Occipital lobe (tissue), 1 donor: ENCODE measurements at regions not wholly inside any gene's neighbourhood (a gene's known extent, or its start where the extent isn't known, plus 50 kb on each side); places are given as distances from the start of the nearest gene placed in this dataset.

ENCODE experiments used
- DNase-seq: peaks from one replicate; lab custom pipeline; 2025; lab: John Stamatoyannopoulos, UW

DNA sequence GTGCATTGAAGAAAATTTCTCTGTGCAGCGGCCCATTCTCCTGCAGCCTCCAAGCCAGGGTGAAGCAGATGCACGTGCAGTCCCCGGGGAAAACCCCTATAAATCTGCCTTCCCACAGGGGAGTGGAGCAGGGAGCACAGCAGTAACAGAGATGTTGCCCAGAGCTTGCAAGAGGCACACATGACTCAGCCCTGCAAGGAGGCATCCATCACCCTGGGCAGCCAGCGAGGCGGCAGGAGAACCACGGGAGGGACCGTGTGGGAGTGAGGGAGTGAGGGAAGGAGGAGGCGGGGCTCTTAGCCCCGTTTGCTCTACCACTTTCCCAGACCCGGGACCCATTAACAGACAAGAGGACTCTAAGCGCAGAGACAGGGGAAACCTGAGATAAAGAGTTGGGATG lies 96.2 kb upstream of the ARAP3 start:
- peak; percentile 74 for DNase-seq

DNA sequence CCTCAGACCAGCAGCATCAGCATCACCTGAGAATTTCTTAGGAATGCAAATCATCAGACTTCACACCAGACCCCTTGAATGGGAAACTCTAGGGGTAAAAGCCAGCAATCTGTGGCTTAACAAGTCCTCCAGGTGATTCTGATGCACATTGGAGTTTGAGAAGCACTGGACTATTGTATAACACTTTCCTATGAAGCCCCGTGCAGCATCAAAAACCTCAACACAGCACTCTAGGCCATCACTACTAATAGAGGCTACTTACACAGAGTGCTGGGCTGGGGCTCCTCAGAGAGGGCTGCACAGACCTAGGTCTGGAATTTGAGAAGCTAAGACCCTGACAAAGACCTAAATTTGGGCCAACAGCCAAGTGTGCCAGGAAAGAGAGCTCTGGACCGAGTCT lies 95.7 kb upstream of the ARAP3 start:
- DNase-seq: no peak

DNA sequence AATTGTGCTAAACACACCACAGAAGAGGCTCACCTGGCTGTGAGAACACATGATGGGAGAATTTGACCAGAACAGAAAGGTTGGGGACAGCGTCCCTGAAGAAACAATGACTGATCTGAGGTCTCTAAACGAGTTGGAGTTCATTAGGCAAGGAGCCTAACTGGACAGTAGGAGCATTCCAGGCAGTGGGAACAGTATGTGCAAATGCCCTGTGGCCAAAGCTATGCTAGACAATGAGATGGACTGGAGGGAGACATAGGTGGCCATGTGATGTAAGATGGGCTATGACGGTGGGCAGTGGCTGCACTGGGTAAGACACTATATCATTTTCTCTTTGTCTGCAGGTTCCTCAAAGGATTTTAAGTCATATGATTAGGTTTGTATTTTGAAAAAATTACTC lies 95.1 kb upstream of the ARAP3 start:
- DNase-seq: no peak

DNA sequence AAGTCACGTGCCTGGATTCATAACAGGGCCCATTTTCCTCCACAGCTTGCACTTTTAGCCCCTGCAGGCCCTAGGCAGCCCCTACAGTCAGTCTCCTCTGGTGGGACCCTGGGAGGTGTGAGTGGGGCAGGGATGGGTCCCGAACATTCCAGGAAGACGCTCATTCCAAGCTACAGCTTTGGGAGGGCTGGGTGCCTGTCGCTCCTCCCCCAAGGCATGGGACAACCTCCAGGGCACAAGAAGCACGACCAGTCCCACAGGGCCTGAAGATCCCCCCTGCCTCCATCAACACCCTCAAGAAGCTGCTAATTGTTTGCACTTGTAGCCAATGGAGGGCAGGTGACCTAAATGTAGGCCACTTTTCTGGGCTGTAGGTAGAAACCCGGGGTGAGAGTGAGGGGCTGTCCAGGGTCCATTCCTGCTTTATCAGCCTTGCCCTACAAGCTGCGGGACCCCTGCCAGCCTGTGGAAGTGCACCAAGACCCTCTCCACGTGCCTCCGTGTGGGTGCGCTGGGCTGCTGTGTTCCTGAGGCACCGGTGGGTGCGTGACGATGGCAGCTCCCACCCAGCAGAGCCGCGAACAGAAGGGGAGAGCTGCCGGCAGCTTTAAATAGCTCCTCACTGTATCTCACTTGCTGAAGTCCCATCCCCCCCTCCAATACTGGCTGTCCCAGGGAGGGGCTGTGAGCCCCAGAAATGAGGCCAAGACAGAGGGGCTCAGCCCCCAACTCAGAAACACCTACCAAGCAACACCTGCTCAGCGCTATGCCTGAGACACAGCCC lies 91.9 kb upstream of the ARAP3 start:
- peak; percentile 27 for DNase-seq

DNA sequence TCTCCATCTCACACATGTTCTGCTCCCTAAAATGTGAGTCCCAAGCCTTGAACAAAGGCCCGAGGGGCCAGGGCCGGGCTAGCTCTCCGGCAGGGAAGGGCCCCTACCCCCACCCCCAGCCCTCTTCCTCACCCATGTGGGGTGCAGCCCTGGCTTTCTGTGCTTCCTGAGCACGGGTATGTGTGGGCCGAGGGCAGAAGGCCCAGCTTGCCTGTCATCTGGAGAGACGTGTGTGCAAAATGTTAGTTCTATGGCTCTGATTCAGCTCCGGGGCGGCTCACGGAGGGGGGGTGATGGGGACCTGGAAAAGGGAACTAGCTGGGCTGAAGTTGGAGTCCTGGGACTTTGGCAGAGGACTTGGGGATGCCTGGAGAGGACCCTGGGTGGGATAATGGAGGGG lies 90.3 kb upstream of the ARAP3 start:
- peak; percentile 24 for DNase-seq

DNA sequence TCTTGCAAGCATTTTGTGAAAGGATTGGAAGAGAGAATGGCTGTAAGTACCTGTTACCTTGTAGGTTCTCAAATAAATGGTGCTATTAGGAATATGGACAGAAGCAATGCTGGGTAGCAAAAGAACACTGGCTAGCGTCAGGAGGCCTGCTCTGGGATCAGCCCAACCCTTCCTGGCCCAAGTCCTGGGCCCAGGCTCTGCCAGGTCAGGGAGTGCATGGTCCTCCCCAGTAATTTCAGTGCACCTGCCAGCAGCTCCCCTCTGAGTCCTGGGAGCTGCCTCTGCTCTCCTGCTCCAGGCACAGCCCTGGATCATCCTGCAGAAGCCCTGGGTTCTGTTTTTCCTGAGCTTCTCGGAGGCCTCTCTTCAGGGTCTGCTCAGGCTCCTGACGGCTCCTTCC lies 89.5 kb upstream of the ARAP3 start:
- no peak for DNase-seq

DNA sequence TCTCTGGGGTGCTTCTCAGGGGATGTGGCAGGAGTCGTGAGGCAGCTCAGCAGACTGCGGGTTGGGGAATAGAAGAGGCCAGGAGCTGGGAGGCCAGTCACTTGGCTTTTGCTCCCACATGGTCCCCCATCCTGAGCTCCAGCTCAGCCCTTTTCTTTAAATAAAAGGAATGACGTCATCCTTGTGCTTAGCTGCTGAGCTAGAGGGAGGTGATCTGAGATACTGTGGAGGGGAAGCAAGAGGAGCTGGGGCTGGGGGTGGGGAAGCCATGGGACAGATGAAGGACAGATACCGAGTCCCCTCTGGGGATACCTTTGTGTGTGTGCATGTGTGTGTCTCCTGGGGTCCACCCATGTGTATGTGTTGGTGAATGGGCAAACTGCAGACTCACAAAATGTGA lies 89.0 kb upstream of the ARAP3 start:
- no peak for DNase-seq

DNA sequence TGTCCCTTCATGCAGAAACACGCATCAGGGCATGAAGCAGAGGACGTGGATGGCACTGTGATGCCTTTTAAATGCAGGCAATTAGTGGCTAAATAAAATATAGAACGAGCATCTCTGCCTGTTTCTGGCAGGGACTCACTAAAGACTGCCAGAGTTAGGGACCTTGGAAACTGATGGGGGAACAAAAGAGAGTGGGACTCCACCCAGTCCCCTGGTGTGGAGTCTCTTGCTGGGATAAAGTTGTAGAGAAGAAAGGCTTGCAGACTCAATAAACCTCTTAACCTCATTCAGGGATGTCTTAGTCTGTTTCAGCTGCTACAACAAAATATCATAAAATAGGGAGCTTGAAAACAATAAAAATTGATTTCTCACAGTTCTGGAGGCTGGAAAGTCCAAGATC lies 87.6 kb upstream of the ARAP3 start:
- DNase-seq: no peak

DNA sequence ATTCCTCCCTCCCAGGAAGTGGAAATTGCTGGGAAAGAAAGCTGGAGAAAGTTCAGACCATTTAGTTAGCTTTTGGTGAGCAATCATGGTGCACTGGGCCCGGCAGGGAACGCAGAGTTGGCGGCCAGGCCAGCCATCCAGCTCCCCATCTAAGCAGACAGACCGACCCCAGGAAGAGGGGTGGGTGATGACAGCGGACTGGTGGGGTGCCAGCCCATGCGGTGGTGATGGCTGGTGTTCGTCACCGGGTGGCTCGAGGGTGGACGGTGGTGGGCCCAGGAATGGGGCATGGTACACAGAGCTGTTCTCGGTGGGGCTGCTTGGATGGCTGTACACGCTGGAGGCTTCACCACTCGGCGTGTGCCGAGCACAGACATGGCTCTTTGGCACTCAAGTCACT lies 85.6 kb upstream of the ARAP3 start:
- DNase-seq: no peak

DNA sequence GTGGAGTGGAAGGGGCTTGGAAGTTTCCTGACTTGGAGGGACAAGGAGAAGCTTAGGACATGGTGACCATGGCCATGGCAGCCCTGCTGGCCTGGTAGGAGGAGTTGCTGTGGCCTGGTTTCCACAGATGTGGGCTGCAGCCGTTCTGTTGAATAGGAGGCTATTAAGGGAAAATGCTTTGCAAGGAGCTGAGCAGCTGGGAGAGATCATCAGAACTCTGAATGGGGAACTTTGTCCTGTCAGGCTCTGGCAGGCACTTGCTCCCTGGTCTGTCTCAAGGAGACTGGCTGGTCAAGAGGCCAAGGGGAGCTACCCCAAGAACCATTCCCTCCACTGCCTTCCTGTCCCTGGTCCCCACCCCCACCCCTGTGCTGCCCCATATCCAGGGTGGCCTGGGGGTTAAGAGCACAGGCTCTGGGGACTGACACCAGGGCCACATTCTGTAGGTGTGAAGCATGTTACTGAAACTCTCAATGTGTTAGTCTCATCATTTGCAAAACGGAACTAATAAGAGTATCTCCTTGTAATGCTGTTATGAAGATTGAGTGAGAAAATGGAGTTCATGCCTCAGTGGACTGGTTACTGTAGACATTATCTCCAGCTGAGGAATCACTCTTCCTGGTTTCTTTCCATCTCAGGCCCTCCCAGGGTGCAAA lies 84.0 kb upstream of the ARAP3 start:
- DNase-seq: no peak

DNA sequence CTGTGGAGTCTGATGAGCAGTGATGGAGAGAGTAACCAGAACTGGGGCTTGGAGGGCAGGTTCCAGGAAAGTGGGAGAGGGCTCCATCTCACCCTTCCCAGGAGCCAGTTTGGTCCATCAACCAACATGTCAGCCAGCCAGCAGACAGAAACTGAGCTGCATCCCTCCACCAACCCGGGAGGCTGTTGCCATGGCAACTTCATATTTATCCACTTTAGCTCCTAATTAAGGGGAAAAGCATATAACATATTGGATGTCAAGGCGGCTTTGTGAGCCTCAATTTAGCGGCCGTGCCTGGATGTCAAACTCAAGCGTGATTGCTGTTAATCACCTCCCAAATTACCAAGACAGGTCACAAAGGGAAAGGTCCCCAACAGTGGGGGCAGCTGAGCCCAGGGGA lies 81.5 kb upstream of the ARAP3 start:
- DNase-seq: no peak

DNA sequence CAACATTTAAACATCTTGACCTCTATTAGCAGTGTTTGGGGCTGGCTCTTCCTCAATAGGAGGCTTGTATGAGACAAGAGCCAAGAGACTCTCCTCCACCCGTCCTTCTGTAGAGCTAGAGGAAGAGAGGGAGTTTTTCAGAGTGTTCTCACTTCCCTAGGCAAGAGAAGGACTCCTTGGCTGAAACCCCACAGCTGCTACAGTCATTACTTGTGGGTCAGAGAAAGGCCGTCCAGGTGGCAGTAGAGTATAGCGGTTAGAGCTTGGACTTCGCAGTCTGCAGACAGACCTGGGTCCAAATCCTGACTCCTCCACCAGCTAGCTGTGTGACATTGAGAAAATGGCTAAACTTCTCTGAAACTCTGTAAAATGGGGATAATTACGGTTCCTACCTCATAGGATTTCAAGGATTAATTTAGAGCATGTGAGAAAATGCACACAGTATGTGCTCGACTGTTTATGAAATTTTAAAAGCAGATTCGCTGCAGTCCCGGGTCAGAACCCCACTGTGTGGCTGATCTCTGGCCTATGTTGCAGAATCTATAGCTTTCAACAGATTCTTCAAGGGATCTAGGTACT lies 80.8 kb upstream of the ARAP3 start:
- no peak for DNase-seq

DNA sequence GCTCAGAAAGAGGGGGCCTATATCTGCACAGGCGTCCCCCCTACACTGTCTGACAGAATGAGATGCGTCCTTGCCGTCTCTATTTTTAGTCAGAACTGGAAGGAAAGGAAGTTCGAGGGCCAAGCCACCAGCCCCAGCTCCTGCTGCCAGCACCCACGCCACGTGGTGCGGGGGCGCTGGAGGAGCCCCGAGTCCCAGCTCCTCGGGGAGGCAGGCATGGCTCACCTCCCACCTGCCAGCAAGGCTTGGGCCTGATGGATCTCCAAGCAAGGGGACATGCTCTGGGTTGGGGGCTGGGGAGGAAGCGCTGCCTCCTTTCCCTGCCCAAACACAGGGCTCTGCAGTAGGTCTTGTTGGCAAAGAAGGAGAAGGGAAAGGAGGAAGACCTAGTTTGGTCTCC lies 80.3 kb upstream of the ARAP3 start:
- no peak for DNase-seq

DNA sequence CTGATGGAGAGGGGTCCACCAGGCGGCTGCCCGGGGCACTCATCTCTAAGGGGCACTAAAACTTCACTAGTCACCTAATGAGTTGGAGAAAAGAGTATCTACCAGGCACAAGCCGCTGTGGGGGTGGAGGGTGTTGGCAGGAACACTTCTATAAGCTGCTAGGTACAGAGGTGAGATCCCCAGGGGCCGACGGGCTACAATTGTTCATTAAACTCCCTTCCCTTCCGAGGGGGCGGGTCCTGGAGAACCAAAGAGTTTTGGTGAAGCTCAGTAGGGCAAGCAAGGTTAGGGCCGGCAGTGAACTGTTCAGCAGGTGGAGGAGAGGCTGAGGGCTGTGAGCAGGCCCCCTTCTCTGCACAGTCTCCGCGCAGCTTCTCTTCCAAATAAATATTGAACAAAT lies 78.7 kb upstream of the ARAP3 start:
- no peak for DNase-seq

DNA sequence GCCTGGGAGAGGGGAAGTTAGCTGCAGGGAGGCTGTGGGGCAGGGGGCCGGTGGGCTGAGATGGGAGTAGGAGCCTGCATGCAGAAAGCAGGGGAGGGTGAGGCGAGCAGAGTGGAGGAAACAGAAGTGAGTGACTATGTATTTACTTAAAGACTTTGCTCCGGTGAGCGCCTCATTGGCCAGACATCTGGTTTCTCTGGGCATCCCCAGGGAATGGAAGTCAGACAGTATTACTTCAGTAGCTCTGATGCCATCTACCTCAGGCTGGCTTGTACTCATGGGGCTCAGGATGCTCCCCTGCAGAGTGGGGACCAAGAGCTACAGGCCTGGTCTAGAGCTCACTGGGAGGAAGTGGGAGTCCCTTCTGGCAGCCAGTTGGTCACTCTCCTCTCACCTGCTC lies 78.2 kb upstream of the ARAP3 start:
- no peak for DNase-seq

DNA sequence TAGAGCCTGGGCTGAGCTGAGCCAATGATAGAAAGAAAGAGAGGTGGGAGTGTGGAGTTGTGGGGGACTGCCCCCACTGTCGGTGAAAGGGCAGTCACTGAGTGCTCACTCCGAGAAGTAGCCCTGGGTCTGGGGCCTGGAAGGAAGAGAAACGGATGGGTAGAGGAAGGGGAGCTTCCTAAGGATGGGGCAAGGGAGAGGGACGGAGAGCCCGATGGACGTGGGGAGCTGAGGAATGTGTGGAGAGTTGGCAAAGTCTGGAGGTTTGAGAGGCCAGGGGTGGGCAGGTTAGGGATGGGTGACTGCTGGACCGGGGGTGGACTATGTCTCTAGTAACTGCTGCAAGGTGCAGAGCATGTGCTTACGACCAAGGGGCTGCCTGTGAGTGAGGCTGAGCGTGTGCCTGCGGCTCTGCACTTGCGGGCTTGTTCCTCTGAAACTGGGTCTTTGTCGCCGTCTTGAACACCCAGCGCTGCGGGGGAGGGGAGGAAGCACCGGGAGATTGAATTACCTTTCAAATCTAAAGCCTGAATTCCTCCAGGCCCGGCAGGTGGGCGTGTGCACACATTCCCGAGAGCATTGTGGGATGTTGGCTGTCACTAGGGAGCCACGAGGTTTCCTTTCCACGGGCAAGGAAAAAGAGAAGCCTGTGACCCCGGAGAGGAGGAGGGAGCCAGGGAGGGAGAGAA lies 76.4 kb upstream of the ARAP3 start:
- DNase-seq: peak; percentile 38

DNA sequence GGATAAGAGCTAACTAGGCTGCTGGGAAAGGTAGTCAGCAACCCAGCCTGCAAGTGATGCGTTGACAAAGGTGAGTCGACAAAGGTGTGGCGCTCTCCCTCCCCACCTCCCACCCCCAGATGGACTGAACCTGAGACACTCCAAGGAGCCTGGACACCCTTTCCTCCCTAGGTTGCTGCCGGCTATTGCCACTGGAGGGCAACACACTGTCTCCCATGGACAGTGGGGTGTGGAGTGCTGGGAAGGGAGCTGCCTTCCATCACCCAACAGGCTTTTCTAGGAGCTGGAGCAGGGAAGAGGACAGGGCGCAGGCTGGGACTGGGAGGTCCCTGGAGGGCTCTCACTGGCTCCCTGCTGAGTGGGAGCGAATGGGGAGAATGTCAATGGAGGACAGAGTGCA lies 75.4 kb upstream of the ARAP3 start:
- DNase-seq: peak; percentile 31

DNA sequence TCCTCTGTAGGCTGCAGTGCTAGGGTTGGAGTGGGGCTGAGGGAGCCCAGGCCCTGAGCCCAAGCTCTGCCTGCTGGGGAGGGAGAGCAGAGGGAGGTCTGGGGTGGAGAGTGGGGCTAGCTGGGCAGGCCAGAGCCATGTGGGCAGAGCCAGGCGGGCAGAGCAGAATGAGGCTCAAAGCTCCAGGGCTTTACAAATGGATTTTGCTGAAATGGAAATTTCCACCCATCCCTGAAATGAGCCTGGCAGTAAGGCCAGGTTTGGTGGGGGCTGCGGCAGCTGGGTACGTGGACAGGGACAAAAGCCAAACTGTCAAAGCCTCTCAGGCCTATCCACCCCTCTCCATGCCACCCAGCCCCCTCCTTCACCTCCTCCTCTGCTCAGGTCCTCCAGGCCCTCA lies 74.2 kb upstream of the ARAP3 start:
- DNase-seq: no peak

DNA sequence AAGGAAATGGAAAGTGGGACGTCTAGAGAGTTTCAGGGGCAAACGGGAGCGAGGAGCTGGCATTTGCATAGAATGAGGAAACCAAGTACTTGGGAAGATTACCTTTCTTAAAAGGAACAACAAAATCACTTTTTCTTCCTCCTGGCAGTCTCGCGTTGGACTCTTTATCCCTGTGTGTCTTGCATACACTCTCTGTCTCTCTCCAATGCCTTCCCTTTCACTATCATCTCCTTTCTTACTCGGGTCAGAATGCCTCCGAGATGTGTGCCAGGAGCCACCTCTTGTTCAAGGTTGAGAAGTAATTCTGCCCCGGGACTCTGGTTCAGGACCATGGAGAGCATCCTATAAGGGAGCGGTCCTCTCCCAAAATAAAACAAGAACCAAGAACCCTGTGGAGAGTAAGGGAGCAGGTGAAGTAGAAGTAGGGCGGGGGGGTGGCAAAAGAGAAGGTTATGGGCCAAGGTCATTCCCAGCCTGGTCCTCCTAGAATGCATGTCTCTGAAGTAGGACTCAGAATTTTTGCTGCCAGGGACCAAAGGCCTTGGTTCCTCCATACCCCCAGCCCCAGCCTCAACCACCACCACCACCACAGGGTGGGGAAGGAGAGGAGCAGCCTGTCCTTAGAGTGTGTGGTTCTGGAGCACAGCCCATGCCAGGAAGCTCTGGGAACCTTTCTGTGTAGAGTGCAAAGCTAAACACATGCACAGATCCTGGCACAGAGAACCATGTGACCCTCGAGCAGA lies 72.1 kb upstream of the ARAP3 start:
- no peak for DNase-seq

DNA sequence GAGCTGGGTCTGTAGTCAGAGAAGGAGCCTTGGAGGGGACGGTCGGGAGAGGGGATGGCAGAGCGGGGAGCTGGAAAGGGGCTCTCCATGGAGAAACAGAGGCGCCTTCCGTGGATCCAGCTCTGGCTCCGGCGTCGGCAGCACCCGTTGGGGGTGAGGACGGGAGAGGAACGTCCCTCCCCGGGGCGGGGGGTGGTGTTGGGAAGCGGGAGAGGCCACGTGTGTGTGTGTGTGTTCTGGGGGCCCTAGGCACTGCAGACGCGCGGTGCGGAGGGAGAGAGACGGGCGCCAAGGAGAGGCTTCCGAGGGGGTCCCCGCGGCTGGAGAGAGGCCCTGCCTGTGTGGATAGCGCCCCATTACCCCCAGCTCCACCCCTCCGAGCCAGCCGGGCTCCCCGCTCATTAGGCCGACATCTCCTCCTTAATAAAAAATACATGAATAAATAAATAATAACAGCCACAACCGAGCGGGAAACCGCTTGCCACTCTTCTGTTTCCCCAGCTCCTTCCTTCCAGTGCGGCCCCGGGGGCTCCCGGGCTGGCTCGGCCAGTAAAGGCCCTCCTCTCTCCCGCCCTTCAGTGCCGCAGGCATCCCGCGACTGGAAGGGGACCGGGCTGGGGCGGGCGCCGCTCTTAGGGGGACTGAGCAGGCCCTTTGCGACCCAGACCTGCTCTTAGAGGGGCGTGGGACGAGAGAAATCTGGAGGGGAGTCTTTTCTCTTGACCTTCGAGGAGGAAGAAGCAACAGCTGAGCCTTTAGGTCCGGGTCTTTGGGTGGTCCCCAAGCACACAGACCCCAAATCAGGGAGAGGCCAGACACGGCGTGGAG lies 71.3 kb upstream of the ARAP3 start:
- no peak for DNase-seq
